Stimulated activated CD8-positive, alpha-beta memory T cell treated with anti-CD3 and anti-CD28 coated beads, Interleukin-4, amount 100 ng/mL, for 24 hours (primary cell): ENCODE measurements at regions not wholly inside any gene's neighbourhood (a gene's known extent, or its start where the extent isn't known, plus 50 kb on each side); places are given as distances from the start of the nearest gene placed in this dataset.

Experiments used
- DNase-seq: peaks from one replicate; pipeline ENCODE4 v3.0.0-alpha.2; 2020; ENCODE audit warnings: low read depth

- no peak for DNase-seq
These were observed 60.1 kb upstream of the NUDT7 start for GRCh38 chr16:77662246-77662645.

GRCh38 chr16:77663711-77664110 lies 58.6 kb upstream of the NUDT7 start:
- DNase-seq: no peak

- DNase-seq: no peak
These were observed 55.5 kb upstream of the NUDT7 start for GRCh38 chr16:77666771-77667170.

GRCh38 chr16:77668201-77668600 lies 54.1 kb upstream of the NUDT7 start:
- no peak for DNase-seq

GRCh38 chr16:77669057-77669456 lies 53.3 kb upstream of the NUDT7 start:
- DNase-seq: no peak
